OCI-LY3 (cell line): ENCODE measurements at regions not wholly inside any gene's neighbourhood (a gene's known extent, or its start where the extent isn't known, plus 50 kb on each side); places are given as distances from the start of the nearest gene placed in this dataset.

Experiments
- H2AFZ ChIP-seq: fragments of 200-600, 300-600 bp; shearing (Covaris generic); 2 replicates; pipeline ENCODE4 v1.6.0; 2014; ENCODE audit warnings: antibody characterized with exemption, low read depth, low read length
- H3K27ac ChIP-seq: fragments of 200-600, 300-600 bp; sonication (generic); 2 replicates; pipeline ENCODE4 v1.5.1; 2014; ENCODE audit warnings: mild to moderate bottlenecking, low read length, moderate library complexity, mixed read lengths
- H3K27me3 ChIP-seq: fragments of 200-600, 300-600 bp; sonication (generic); 2 replicates; pipeline ENCODE4 v1.6.1; 2014; ENCODE audit warnings: low read depth, low read length, mixed read lengths
- H3K36me3 ChIP-seq: fragments of 200-600, 300-600 bp; sonication (generic); replicated peaks from 2 replicates; pipeline ENCODE3; 2014; ENCODE audit warnings: low read depth, low read length, mixed read lengths
- H3K4me1 ChIP-seq: fragments of 300-600, 200-600 bp; sonication (generic); 2 replicates; pipeline ENCODE4 v1.6.1; 2014; ENCODE audit warnings: low read length, mixed read lengths
- H3K4me2 ChIP-seq: fragments of 200-600, 300-600 bp; sonication (generic); 2 replicates; pipeline ENCODE4 v1.6.1; 2014; ENCODE audit warnings: low read length, mixed read lengths
- H3K4me3 ChIP-seq: fragments of 300-600, 200-600 bp; sonication (generic); 2 replicates; pipeline ENCODE4 v1.5.1; 2014; ENCODE audit warnings: antibody characterized with exemption, mild to moderate bottlenecking, low read length, moderate library complexity
- H3K79me2 ChIP-seq: fragments of 300-600, 200-600 bp; shearing (Covaris generic); 2 replicates; pipeline ENCODE4 v1.6.1; 2014; ENCODE audit warnings: mild to moderate bottlenecking, low read length, mixed read lengths
- H3K9ac ChIP-seq: fragments of 300-600, 200-600 bp; shearing (Covaris generic); 2 replicates; pipeline ENCODE4 v1.6.0; 2014; ENCODE audit warnings: mild to moderate bottlenecking, low read length, moderate library complexity
- H3K9me3 ChIP-seq: fragments of 200-600, 300-600 bp; shearing (Covaris generic); 2 replicates; pipeline ENCODE4 v1.6.1; 2014; ENCODE audit warnings: low read length, mixed read lengths; ENCODE audit not compliant: insufficient read depth
- H4K20me1 ChIP-seq: fragments of 200-600, 300-600 bp; sonication (generic); 2 replicates; pipeline ENCODE4 v1.6.1; 2016; ENCODE audit warnings: low read length, mixed read lengths; ENCODE audit not compliant: insufficient read depth
- CTCF ChIP-seq: fragments of 200-600, 300-600 bp; sonication (generic); IDR thresholded peaks from 2 replicates; pipeline ENCODE4 v1.5.1; 2014; ENCODE audit warnings: antibody characterized with exemption, low read length, low read depth
- EZH2phosphoT487 ChIP-seq: fragments of 200-600 bp; shearing (Covaris generic); IDR thresholded peaks from 2 replicates; pipeline ENCODE4 v1.6.1; 2018; ENCODE audit warnings: antibody characterized with exemption, mixed run types, low read depth

- no peaks in the 10 kb centered on the region for H3K4me1 ChIP-seq
- H3K9me3 ChIP-seq, result no peaks in the 10 kb centered on the region
- H3K4me2 ChIP-seq, result no peak overlapping the region
- H3K27ac ChIP-seq, result no peak overlapping the region
- H3K27me3 ChIP-seq, result no peaks in the 10 kb centered on the region
- TF ChIP-seq CTCF, result no peak
- no peak for TF ChIP-seq EZH2phosphoT487
- no peak overlapping the region for H3K9ac ChIP-seq
- no peak overlapping the region for H2AFZ ChIP-seq
- no peak overlapping the region for H3K4me3 ChIP-seq
- no peaks in the 10 kb centered on the region for H3K36me3 ChIP-seq
- no peaks in the 10 kb centered on the region for H3K79me2 ChIP-seq
- H4K20me1 ChIP-seq, result no peaks in the 10 kb centered on the region
These were observed 385.7 kb upstream of the NRP1 start for GRCh38 chr10:33720161-33720560.

GRCh38 chr10:33719005-33719703, 384.7 kb upstream of the NRP1 start:
- Histone ChIP-seq H3K79me2 (no peaks in the 10 kb centered on the region), H3K27ac (no peak overlapping the region), H3K36me3 (no peaks in the 10 kb centered on the region), H4K20me1 (no peaks in the 10 kb centered on the region), H3K4me2 (no peak overlapping the region), H3K4me3 (no peak overlapping the region), H3K4me1 (no peaks in the 10 kb centered on the region), H3K27me3 (no peaks in the 10 kb centered on the region), H3K9ac (no peak overlapping the region), H3K9me3 (no peaks in the 10 kb centered on the region), H2AFZ (no peak overlapping the region)
- no peak for TF ChIP-seq EZH2phosphoT487
- TF ChIP-seq CTCF, result no peak

- no peak overlapping the region for H2AFZ ChIP-seq
- H3K9me3 ChIP-seq, result no peaks in the 10 kb centered on the region
- no peak overlapping the region for H3K9ac ChIP-seq
- H3K4me2 ChIP-seq, result no peak overlapping the region
- no peaks in the 10 kb centered on the region for H3K27me3 ChIP-seq
- no peaks in the 10 kb centered on the region for H3K36me3 ChIP-seq
- no peaks in the 10 kb centered on the region for H3K4me1 ChIP-seq
- TF ChIP-seq CTCF (no peak), EZH2phosphoT487 (no peak)
- H3K27ac ChIP-seq, result no peak overlapping the region
- H3K4me3 ChIP-seq, result no peak overlapping the region
- no peaks in the 10 kb centered on the region for H3K79me2 ChIP-seq
- H4K20me1 ChIP-seq, result no peaks in the 10 kb centered on the region
These were observed 382.2 kb upstream of the NRP1 start for GRCh38 chr10:33716501-33717267.

GRCh38 chr10:33715303-33715975, 381.0 kb upstream of the NRP1 start:
- TF ChIP-seq CTCF (no peak), EZH2phosphoT487 (no peak)
- H3K36me3 ChIP-seq, result no peaks in the 10 kb centered on the region
- H3K27ac ChIP-seq, result no peak overlapping the region
- H3K4me3 ChIP-seq, result no peak overlapping the region
- no peaks in the 10 kb centered on the region for H3K79me2 ChIP-seq
- H2AFZ ChIP-seq, result no peak overlapping the region
- H3K27me3 ChIP-seq, result no peaks in the 10 kb centered on the region
- no peaks in the 10 kb centered on the region for H4K20me1 ChIP-seq
- H3K4me1 ChIP-seq, result no peaks in the 10 kb centered on the region
- H3K9ac ChIP-seq, result no peak overlapping the region
- H3K4me2 ChIP-seq, result no peak overlapping the region
- H3K9me3 ChIP-seq, result no peaks in the 10 kb centered on the region
